Karpas-422 (cell line): ENCODE measurements at regions not wholly inside any gene's neighbourhood (a gene's known extent, or its start where the extent isn't known, plus 50 kb on each side); places are given as distances from the start of the nearest gene placed in this dataset.

Experiments
- DNase-seq: peaks from one replicate; pipeline ENCODE4 v3.0.0-alpha.2; 2015
- H2AFZ ChIP-seq: fragments of 200-600 bp; sonication (generic); 2 replicates; pipeline ENCODE4 v1.6.1; 2014; ENCODE audit warnings: antibody characterized with exemption, low read length, mixed read lengths
- H3K27ac ChIP-seq: fragments of 200-600 bp; sonication (generic); 2 replicates; pipeline ENCODE4 v1.5.1; 2014; ENCODE audit warnings: mild to moderate bottlenecking, low read length, moderate library complexity
- H3K27me3 ChIP-seq: fragments of 200-600 bp; sonication (generic); 2 replicates; pipeline ENCODE4 v1.6.1; 2014; ENCODE audit warnings: low read length, mixed read lengths
- H3K36me3 ChIP-seq: fragments of 200-600 bp; sonication (generic); 2 replicates; pipeline ENCODE4 v1.6.1; 2014; ENCODE audit warnings: low read length, mixed read lengths; ENCODE audit not compliant: insufficient read depth
- H3K4me1 ChIP-seq: fragments of 200-600 bp; sonication (generic); 2 replicates; pipeline ENCODE4 v1.6.1; 2014; ENCODE audit warnings: mild to moderate bottlenecking, low read length, mixed read lengths
- H3K4me2 ChIP-seq: fragments of 200-600 bp; sonication (generic); 2 replicates; pipeline ENCODE4 v1.6.1; 2014; ENCODE audit warnings: low read length, low read depth, mild to moderate bottlenecking; ENCODE audit not compliant: poor library complexity, severe bottlenecking
- H3K4me3 ChIP-seq: fragments of 200-600 bp; sonication (generic); 2 replicates; pipeline ENCODE4 v1.5.1; 2014; ENCODE audit warnings: mild to moderate bottlenecking, antibody characterized with exemption, low read length, mixed read lengths
- H3K79me2 ChIP-seq: fragments of 200-600 bp; sonication (generic); 2 replicates; pipeline ENCODE4 v1.6.1; 2014; ENCODE audit warnings: mild to moderate bottlenecking, low read length, mixed read lengths
- H3K9ac ChIP-seq: fragments of 200-600 bp; sonication (generic); 2 replicates; pipeline ENCODE4 v1.6.0; 2014; ENCODE audit warnings: low read length
- H3K9me2 ChIP-seq: fragments of 200-600 bp; sonication (generic), shearing (Covaris generic); replicated peaks from 2 replicates; pipeline ENCODE4 v1.6.0; 2014; ENCODE audit warnings: mild to moderate bottlenecking, low read length, moderate library complexity; ENCODE audit not compliant: insufficient read depth
- H3K9me3 ChIP-seq: fragments of 300-700, 200-600 bp; sonication (generic); 2 replicates; pipeline ENCODE4 v1.6.1; 2014; ENCODE audit warnings: low read length, mixed read lengths
- H4K20me1 ChIP-seq: fragments of 200-600 bp; sonication (generic); 2 replicates; pipeline ENCODE4 v1.6.1; 2014; ENCODE audit warnings: mild to moderate bottlenecking, antibody characterized with exemption, low read length, low read depth; ENCODE audit not compliant: insufficient read depth

DNA sequence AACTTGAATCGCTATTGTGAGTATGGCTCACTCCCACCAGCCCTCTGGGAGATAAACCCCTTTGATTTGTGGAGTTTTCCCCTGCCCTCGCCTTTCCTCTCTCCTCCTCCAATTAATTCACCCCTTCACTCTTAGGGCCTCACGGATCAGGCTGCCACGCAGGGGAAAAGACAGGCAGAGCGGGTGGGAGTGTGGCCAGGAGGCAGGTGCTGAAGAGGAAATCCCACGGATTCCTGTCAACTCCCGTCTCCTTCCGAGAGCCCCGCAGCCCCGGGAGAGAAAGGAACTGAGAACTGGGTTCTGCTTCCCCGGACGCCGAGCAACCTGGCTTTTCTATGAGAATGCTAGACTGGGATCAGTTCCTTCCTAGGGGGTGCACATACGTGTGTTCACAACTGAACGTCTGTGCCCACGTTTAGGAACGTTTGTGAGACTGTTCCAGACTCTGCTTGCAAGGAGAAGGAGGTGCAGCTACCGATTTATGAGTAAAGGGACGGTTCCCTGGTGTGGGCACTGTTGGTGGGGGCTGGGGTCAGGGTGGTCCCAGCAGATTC is 314.5 kb upstream of the TLE4 start:
- Histone ChIP-seq H3K79me2 (no peaks in the 10 kb centered on the region), H3K36me3 (no peaks in the 10 kb centered on the region), H3K4me1 (no peaks in the 10 kb centered on the region), H4K20me1 (no peaks in the 10 kb centered on the region), H3K4me2 (no peak overlapping the region), H3K27ac (no peak overlapping the region), H2AFZ (no peak overlapping the region), H3K9me2 (no peaks in the 10 kb centered on the region), H3K9me3 (no peaks in the 10 kb centered on the region), H3K4me3 (no peak overlapping the region), H3K27me3 (no peaks in the 10 kb centered on the region), H3K9ac (no peak overlapping the region)
- DNase-seq = no peak

DNA sequence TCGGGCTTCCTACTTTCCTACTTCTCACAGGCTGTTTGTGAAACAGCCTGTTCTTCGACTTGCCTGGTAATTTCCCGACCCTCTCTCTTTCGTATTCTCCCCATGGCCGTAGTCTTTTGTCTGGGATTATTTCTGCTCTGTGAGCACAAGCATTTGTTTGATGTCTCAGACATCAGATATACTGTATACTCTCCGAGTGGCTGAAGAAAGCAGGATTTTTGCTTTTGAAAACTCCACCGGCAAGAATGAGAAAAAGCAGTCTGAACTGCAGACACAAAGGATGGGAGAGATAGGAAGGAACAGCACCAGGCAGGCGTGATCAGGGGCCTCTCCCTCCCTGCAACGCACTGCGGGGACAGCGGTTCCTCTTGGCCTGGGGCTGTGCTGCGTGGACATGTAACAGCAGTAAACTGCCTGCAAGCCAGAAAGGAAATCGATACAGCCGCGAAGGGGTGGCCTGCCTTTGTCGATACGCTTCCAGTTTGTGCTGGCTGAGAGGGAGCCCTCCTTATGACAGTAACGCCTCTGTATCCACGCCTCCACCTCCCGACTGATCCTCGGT is 313.9 kb upstream of the TLE4 start:
- Histone ChIP-seq H3K79me2 (no peaks in the 10 kb centered on the region), H3K27me3 (no peaks in the 10 kb centered on the region), H4K20me1 (no peaks in the 10 kb centered on the region), H3K27ac (no peak overlapping the region), H3K4me3 (no peak overlapping the region), H3K4me1 (no peaks in the 10 kb centered on the region), H3K9me2 (no peaks in the 10 kb centered on the region), H3K4me2 (no peak overlapping the region), H3K9me3 (no peaks in the 10 kb centered on the region), H3K9ac (no peak overlapping the region), H3K36me3 (no peaks in the 10 kb centered on the region), H2AFZ (no peak overlapping the region)
- DNase-seq = no peak

DNA sequence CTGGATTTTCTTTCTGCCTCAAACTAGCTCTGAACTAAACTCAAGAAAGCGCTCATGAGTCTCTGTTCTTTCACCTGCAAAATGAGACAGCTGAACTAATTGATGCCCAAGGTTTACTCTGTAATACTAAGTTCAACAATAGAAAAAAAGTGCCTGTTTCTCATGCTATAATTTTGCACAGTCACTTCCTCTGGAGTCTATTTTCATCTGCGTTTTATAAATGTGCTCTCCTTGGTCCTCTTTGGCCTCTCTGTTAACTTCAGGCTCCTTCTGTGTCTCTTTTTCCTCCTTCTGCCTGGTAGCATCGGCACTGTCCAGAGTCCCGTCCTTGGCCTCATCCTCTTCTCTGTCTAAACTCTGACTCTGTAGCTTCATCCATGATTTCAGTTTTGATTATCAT is 311.9 kb upstream of the TLE4 start:
- Histone ChIP-seq H3K9me2 (no peaks in the 10 kb centered on the region), H3K9me3 (no peaks in the 10 kb centered on the region), H3K27me3 (no peaks in the 10 kb centered on the region), H3K27ac (no peak overlapping the region), H3K4me2 (no peak overlapping the region), H3K4me1 (no peaks in the 10 kb centered on the region), H3K4me3 (no peak overlapping the region), H3K9ac (no peak overlapping the region), H3K79me2 (no peaks in the 10 kb centered on the region), H3K36me3 (no peaks in the 10 kb centered on the region), H2AFZ (no peak overlapping the region), H4K20me1 (no peaks in the 10 kb centered on the region)
- DNase-seq = no peak

DNA sequence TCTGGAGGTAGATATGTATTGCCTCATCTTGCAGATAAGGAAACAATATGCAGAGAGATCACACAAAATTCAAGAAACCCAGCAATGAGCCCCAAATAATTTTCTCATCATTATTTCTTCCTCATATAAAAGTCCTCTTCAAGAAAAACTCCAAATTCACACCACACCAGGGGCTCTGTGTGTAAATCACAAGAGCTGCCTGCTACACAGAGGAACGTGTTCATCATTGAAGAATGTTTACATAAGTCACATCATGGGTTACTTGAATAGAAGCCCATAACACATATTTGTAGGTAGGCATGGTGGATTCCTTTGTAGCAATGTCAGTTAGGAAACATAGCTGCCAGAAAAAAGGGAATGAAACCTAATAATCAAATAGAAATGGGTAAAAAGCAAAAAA is 308.1 kb upstream of the TLE4 start:
- Histone ChIP-seq H3K4me1 (no peaks in the 10 kb centered on the region), H3K79me2 (no peaks in the 10 kb centered on the region), H3K9ac (no peak overlapping the region), H3K36me3 (no peaks in the 10 kb centered on the region), H3K9me3 (no peaks in the 10 kb centered on the region), H3K4me3 (no peak overlapping the region), H3K27ac (no peak overlapping the region), H3K27me3 (no peaks in the 10 kb centered on the region), H4K20me1 (no peaks in the 10 kb centered on the region), H3K9me2 (no peaks in the 10 kb centered on the region), H2AFZ (no peak overlapping the region), H3K4me2 (no peak overlapping the region)
- no peak for DNase-seq

DNA sequence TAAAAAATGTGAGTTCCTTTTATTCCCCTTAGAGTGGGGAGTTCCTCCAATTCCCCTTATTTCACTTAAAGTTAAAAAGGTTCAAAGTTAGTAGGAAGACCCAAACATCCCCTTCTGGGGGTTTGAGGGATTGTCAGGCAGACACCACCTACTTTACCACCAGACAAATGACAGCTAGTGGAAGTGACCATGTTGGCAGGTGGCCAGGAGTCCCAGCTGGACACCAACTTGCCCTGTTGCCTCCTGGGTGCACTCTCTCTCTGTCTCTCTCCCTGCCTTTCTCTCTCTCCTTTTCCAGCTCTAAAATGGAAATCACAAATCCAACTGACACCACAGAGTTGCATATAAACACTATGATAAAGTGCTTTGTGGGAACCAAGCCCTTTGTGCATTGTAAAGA is 307.7 kb upstream of the TLE4 start:
- Histone ChIP-seq H3K4me3 (no peak overlapping the region), H3K9ac (no peak overlapping the region), H3K4me2 (no peak overlapping the region), H3K9me3 (no peaks in the 10 kb centered on the region), H2AFZ (no peak overlapping the region), H3K4me1 (no peaks in the 10 kb centered on the region), H3K27me3 (no peaks in the 10 kb centered on the region), H3K79me2 (no peaks in the 10 kb centered on the region), H3K9me2 (no peaks in the 10 kb centered on the region), H4K20me1 (no peaks in the 10 kb centered on the region), H3K36me3 (no peaks in the 10 kb centered on the region), H3K27ac (no peak overlapping the region)
- DNase-seq = no peak

DNA sequence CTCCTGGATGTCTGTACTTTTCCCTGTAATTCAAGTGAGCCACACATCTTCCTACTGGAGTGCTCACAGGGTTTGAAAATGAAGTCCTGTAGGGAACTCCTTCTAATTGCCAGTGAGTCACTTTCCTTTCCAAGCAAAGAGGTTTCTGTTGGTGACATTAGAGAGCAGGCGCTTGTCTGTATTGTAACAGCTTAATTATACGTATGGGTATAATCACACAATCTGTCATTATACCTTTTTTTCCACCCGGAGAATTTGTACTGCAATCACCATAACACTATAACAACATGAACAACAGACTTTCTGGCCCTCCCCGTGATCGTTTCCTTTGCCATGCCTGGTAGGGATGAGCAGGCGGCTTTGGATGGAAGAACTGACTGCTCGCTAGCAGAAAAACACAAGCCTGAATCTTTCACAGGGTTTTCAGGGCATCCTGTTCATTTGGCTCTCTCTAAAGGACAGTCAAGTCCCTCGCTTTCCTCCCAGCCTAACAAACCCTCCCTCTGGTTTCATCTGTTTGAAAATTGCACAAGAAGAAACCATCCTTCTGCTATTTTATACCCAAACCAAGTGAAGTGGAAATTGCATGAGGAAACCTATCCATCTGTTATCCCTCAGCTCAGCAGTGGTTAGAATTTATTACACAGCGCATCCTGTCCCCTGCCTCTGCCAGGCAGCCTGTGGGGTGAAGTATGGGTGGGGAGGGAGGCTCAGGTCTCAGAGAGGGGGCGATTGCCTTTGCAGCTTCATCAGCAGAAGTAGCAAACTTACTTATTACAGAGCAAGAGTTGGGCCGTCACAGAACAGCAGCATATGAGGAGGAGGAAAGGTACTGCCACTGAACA is 307.0 kb upstream of the TLE4 start:
- Histone ChIP-seq H3K4me3 (no peak overlapping the region), H3K9me2 (no peaks in the 10 kb centered on the region), H3K36me3 (no peaks in the 10 kb centered on the region), H2AFZ (no peak overlapping the region), H3K27me3 (no peaks in the 10 kb centered on the region), H3K4me1 (no peaks in the 10 kb centered on the region), H3K9ac (no peak overlapping the region), H3K27ac (no peak overlapping the region), H3K4me2 (no peak overlapping the region), H3K79me2 (no peaks in the 10 kb centered on the region), H4K20me1 (no peaks in the 10 kb centered on the region), H3K9me3 (no peaks in the 10 kb centered on the region)
- DNase-seq = no peak

DNA sequence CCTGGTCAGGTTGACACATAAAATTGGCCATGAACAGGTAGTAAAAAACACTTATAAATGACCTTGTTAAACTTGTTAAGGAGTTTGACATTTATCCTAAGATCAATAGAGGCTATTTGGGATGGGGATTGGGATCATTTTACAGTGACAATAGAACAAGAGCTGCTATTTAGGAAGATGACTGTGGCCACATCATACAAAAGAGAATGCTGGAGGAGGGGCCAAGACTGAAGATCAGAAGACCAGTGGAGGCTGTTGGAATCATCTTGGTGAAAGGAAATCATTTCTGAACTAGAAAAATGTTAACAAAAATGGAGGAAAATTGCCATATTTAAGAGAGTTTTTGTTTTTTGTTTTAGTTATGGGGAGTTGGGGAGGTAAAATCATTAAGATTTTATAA is 304.8 kb upstream of the TLE4 start:
- Histone ChIP-seq H3K4me1 (no peaks in the 10 kb centered on the region), H3K9ac (no peak overlapping the region), H3K36me3 (no peaks in the 10 kb centered on the region), H3K4me3 (no peak overlapping the region), H3K9me3 (no peaks in the 10 kb centered on the region), H2AFZ (no peak overlapping the region), H3K27ac (no peak overlapping the region), H3K9me2 (no peaks in the 10 kb centered on the region), H3K27me3 (no peaks in the 10 kb centered on the region), H4K20me1 (no peaks in the 10 kb centered on the region), H3K4me2 (no peak overlapping the region), H3K79me2 (no peaks in the 10 kb centered on the region)
- no peak for DNase-seq

DNA sequence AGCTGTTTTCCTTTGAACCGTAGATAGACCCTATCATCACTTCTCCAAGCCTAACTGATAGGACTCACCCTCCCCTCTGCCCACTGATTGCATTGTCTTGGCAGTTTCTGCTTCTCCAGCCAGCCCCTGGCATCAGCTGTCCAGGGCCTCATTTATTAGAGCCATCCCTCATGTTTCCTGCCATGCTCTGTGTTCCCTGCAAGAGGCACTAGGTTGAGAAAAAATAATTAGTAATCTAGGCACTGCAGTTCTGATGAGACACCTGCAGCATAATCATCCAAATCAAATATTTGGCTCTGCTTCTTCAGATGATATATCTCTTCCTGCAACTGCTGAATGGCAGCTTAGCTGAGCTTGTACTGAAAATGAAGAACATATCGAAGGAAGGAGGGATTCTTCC is 303.0 kb upstream of the TLE4 start:
- Histone ChIP-seq H3K9ac (no peak overlapping the region), H3K27ac (no peak overlapping the region), H3K9me2 (no peaks in the 10 kb centered on the region), H3K36me3 (no peaks in the 10 kb centered on the region), H3K4me1 (no peaks in the 10 kb centered on the region), H3K79me2 (no peaks in the 10 kb centered on the region), H4K20me1 (no peaks in the 10 kb centered on the region), H3K9me3 (no peaks in the 10 kb centered on the region), H3K27me3 (no peaks in the 10 kb centered on the region), H3K4me3 (no peak overlapping the region), H3K4me2 (no peak overlapping the region), H2AFZ (no peak overlapping the region)
- DNase-seq = no peak
